HG03139 (cell line): ENCODE measurements at regions not wholly inside any gene's neighbourhood (a gene's known extent, or its start where the extent isn't known, plus 50 kb on each side); places are given as distances from the start of the nearest gene placed in this dataset.
"Not testable (repeated sequence)": the region's sequence is repeated elsewhere in the genome, so short reads cannot be mapped to it uniquely, and the experiment has no call there.

Source experiments
- ATAC-seq: cut with Tn5 transposase; IDR thresholded peaks from one replicate; pipeline ENCODE4 v1.9.1; 2021; ENCODE audit not compliant: unreplicated experiment

- ATAC-seq: no peak
Observed at GRCh38 chr5:106853266-106853665, 817.5 kb downstream of the EFNA5 start.

- no peak for ATAC-seq
Observed at GRCh38 chr5:106849266-106849665, 821.5 kb downstream of the EFNA5 start.

- ATAC-seq: no peak
Observed at GRCh38 chr5:106843812-106844416, 826.8 kb downstream of the EFNA5 start.

- ATAC-seq: no peak
Observed at GRCh38 chr5:106833517-106833916, 837.2 kb downstream of the EFNA5 start.

- ATAC-seq: no peak
Observed at GRCh38 chr5:106827061-106827460, 843.7 kb downstream of the EFNA5 start.

GRCh38 chr5:106825374-106825773, 845.4 kb downstream of the EFNA5 start:
- no peak for ATAC-seq

GRCh38 chr5:106822851-106823250, 847.9 kb downstream of the EFNA5 start:
- ATAC-seq: no peak

GRCh38 chr5:106818552-106818951, 852.2 kb downstream of the EFNA5 start:
- no peak for ATAC-seq

GRCh38 chr5:106814961-106815360, 855.8 kb downstream of the EFNA5 start:
- no peak for ATAC-seq

GRCh38 chr5:106801554-106801953, 869.2 kb downstream of the EFNA5 start:
- no peak for ATAC-seq

GRCh38 chr5:106797996-106798395, 872.7 kb downstream of the EFNA5 start:
- no peak for ATAC-seq

GRCh38 chr5:106796081-106796480, 874.7 kb downstream of the EFNA5 start:
- no peak for ATAC-seq

- no peak for ATAC-seq
Observed at GRCh38 chr5:106784846-106785245, 885.9 kb downstream of the EFNA5 start.

- ATAC-seq: no peak
Observed at GRCh38 chr5:106780355-106780754, 890.4 kb downstream of the EFNA5 start.

- not testable (repeated sequence) for ATAC-seq
Observed at GRCh38 chr5:106776515-106776914, 894.2 kb downstream of the EFNA5 start.

GRCh38 chr5:106768392-106768791, 902.3 kb downstream of the EFNA5 start:
- no peak for ATAC-seq

GRCh38 chr5:106766916-106767315, 903.8 kb downstream of the EFNA5 start:
- no peak for ATAC-seq

- no peak for ATAC-seq
Observed at GRCh38 chr5:106759581-106759980, 911.2 kb downstream of the EFNA5 start.

- no peak for ATAC-seq
Observed at GRCh38 chr5:106759152-106759551, 911.6 kb downstream of the EFNA5 start.

GRCh38 chr5:106757672-106758071, 913.1 kb downstream of the EFNA5 start:
- no peak for ATAC-seq

- no peak for ATAC-seq
Observed at GRCh38 chr5:106755789-106756188, 914.9 kb downstream of the EFNA5 start.

- ATAC-seq: no peak
Observed at GRCh38 chr5:106755066-106755465, 915.7 kb downstream of the EFNA5 start.

- no peak for ATAC-seq
Observed at GRCh38 chr5:106749826-106750225, 920.9 kb downstream of the EFNA5 start.
